CMK (cell line): ENCODE measurements at regions not wholly inside any gene's neighbourhood (a gene's known extent, or its start where the extent isn't known, plus 50 kb on each side); places are given as distances from the start of the nearest gene placed in this dataset.

Source experiments
- DNase-seq: peaks from one replicate; pipeline ENCODE4 v3.0.0-alpha.2; 2010; ENCODE audit warnings: low read depth

DNA sequence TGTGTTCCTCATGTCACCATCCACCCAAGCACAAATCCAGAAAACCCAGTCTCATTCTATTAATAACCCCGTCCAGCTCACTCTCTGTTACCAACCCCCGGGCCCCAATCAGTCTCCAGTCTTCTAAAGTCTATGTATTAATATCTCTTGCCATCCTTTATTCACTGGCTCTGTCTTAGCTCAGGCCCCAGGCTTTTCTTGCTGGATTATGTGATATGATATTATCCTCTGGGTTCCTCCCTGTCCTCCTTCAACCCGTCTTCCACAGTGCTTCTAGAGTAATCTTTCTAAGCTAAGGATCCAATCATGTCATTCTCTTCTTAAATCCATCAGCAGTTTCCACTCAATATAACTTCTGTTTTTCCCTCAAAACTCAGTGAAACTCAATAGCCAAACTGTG, 240.5 kb upstream of the OSR1 start:
- no peak for DNase-seq

DNA sequence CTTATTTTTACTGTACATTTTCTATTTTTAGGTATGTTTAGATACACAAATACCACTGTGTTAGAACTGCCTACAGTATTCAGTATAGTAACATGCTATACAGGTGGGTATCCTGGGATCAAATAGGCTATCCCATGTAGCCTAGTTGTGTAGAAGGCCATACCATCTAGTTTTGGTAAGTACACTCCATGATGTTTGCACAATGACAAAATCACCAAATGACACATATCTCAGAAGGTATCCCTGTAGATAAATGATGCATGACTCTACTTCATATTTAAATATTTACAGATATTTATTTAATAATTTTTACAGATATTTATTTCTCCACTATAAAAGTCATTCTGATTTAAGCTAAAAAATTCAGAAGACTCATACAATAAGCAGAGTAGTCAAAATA, 233.8 kb upstream of the OSR1 start:
- no peak for DNase-seq

DNA sequence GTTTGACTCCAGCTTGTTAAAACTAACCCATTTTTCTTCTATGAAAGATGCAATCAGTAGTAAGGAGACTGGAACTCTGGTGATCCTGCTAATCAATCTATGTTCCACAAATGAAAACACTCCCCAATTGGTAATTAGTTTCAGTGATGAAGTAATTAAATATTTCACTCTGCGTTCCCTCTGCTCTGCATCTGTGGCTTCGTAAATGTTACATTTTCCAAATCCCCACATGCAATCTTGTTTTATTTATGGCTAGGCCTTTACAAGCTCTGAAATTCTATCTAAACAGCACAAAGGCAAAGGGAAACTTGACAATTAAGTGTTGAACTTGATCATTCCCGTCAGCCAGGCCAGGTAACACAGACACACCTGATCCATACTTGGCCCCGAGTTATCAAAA, 231.4 kb upstream of the OSR1 start:
- DNase-seq = no peak

DNA sequence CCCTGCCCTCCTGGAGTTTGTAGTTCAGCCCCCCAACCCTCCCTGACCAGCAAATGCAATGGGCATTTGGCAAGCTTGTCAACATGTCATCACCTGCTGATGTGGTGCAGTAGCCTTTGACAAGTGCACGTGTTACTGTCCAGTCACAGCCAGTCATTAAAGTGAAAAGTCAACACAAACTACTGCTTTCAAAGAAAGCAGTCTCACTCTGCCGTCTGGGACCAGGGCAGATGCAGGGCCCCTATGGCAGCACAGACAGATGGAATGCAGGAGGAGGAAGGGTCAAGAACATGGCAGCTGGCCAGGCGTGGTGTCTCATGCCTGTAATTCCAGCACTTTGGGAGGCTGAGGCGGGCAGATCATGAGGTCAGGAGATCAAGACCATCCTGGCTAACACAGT, 222.4 kb upstream of the OSR1 start:
- no peak for DNase-seq

DNA sequence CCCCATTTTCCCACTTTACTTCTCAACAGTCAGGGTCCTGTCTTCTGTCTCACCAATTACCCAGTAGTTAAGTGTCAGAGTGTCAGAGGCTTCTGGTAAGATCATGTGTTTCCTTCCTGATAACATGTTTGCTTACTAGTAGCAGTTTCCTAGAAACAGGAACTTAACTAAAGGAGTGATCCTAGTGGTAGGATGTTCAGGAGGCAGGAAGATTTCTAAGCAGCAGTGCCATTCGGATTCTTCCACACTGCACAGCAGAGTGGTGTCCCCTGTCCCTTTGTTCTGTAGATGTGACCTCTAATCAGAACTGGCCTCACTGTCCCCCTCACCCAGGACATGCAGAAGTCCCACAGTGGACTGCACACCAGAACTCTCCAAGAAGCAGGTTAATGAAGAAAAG, 221.8 kb upstream of the OSR1 start:
- no peak for DNase-seq

DNA sequence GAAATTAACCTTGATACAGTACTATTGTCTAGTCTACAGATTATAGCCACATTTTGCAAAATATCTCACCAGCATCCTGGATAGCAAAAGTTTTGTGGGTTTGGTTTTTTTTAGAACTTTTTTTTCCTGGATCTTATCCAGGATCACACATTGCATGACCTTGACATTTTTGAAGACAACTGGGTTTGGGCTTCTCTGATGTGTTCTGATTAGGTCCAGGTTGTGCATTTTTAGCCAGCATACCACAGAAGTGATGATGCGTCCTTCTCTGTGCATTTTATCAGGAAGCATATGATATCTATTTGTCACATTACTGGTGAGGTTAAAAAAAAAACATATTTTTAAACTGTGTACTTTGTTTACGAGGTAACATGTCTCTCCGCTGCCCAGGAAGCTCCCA, 221.0 kb upstream of the OSR1 start:
- no peak for DNase-seq

DNA sequence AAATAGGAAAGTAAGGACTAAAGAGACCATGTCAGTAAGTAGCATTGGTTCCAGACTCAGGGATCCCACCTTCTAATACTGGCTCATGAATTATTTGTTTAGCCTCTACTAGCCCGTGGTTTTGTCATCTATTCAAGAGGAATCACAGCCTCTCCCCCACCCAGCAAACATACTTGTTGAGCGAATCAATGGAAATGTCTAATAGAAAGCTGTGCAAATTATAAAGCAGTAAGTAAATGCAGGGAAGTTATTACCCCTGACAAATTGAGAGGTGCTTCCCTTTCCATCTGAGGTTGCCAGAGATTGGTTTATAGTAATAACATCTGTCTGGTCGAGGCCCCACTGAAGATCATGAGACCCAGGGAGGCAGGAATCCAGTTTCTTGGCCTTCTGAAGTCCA, 219.3 kb upstream of the OSR1 start:
- no peak for DNase-seq

DNA sequence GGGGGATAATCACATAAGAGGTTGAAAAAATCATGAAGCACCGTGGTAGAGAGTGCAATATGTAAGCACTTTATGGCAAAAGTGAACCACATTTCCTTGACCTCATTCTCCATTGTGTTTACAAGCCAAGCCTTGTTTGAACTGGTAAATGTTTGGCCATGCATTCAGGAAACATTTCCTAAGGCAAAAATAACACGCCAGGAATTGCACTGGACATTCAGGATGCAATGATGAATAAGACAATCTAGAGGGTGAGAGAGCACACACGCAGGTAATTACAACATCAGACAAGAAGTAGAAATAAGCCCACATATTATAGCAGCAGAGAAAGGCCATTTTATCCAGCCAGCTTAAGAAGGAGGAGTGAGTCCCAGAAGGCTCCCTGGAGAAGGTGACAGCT, 218.0 kb upstream of the OSR1 start:
- no peak for DNase-seq

DNA sequence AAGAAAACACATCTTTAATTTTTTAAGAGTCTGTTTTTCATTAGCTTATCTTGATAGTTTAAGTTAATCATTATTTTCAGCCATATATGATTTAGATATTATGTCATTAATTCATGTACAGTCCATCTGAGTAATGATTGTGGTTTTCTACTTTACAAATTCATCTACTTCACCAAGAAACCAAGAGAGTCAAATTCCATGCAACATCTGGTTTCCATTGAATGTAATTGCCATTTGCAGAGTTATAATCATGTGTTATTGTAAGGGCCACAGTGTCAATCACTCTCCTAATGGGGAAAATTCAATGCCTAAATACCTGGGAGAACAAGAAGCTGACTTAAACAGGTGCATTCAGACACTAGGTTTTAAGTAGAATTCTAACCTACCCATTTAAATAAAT, 217.2 kb upstream of the OSR1 start:
- no peak for DNase-seq

DNA sequence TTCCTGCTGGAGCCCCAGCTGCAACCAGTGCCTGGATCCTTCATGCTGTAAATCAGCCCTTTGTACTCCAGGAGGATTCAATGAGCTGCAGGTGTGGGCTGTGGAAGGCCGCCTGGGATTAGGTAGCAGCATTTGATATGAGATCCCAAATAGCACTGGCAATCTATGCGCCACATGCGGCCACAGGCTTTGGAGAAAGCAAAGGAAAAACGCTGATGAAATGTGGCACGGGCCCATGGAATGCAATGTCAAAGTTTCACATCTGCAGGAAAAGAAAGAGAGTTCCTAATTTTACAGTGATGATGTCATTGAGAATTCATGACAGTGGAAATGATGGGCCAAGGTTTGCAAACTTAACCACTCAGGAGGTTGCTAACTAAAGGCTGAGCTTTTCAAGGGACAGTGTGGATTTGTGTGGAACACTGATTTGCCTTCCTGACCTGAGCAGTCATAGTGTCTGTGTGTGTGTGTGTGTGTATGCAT, 216.4 kb upstream of the OSR1 start:
- no peak for DNase-seq

DNA sequence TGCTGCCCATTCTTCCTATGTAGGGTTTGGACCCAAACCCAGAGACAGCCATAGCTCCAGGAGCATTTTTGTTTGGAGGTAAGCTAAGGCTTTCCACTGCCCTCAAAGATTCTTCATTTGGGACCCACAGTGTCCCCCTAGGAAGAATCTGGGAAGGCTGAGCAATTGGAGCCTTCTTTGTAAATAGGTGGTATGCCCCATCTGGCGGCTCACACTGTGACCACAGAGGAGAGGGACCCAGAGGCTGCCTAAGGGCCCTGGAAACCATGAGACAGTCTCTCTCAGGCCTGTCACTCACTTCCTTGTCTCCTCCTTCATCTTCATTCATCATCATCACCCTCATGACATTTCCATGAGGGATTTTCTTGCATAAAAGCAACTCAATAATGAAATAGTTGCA, 215.4 kb upstream of the OSR1 start:
- DNase-seq = no peak

DNA sequence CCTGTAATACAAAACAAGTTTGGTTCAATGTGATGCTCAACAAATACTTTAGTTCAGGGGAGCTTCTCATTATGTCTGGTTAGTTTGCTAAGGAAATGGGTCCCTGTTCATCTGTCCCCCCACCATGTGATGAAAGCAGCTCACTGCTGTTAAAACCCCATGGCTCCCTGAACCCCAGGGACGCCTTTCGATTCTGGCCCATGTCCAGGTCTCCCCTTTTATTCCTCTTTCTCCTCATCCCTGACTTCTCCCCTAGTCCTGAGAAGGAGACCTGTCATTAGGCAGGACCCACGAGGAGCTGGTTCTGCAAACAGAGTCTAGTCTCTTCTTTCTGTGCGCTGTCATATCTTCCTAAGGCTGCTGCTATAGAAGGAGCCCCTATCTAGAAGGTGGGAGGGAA, 213.3 kb upstream of the OSR1 start:
- DNase-seq = no peak

DNA sequence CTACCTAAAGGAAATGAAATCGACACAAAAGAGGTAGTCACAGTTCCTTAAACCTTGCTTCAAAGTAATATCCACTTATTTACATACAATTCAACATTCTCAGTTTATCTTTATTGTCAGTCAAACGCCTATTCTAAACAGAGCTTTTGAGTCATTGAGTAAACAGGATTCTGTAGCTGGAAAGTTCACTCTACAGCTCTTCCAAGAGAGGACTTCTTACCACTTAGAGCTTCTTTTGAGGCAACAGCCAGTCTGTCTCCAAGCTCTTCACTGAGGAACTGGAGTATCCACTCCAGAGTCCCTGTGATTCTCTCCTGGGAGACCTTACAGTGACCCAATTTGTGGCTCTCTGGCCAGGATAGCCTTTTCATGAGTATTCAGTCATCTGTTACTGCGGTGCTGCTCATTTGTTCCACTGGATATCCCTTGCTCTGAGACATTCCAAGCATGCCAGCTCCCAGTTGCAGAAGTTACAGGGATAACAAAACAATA, 210.9 kb upstream of the OSR1 start:
- no peak for DNase-seq

DNA sequence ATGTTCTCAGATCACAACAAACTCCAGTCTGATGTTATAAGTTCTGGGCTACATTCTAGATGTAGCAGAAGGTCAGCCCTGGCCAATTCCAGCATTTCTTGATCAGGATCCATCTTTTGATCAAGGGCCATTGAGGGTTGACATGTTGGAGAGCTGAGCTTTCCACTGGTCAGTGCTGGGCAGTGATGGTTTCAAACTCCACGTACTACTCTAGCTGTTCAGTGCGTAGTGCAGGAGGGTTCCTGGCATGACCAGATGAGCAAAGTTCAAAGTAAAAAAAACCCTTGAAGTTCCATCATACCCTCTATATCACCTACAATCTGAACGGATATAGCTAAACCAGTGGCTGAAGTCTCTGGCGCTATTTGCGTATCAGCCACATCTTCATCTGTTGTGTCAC, 210.4 kb upstream of the OSR1 start:
- no peak for DNase-seq

DNA sequence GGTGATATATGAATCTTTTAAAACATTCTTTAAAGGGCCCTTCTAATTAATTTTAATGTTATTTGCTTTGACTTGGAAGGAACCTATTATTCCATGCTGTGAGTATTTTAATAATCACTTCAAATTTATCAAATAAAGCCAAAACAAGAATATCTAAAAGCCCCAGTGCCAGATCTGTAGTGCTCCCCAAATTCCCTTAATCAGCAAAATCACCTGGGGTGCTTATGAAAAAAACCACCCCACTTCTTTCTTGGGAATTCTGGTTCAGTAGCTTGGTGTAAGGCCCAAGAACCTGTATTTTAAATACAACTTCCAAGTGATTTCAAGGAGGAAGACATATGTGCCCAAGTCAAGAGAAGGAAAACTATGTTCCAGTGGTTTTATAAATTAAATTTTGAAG, 202.4 kb upstream of the OSR1 start:
- no peak for DNase-seq

DNA sequence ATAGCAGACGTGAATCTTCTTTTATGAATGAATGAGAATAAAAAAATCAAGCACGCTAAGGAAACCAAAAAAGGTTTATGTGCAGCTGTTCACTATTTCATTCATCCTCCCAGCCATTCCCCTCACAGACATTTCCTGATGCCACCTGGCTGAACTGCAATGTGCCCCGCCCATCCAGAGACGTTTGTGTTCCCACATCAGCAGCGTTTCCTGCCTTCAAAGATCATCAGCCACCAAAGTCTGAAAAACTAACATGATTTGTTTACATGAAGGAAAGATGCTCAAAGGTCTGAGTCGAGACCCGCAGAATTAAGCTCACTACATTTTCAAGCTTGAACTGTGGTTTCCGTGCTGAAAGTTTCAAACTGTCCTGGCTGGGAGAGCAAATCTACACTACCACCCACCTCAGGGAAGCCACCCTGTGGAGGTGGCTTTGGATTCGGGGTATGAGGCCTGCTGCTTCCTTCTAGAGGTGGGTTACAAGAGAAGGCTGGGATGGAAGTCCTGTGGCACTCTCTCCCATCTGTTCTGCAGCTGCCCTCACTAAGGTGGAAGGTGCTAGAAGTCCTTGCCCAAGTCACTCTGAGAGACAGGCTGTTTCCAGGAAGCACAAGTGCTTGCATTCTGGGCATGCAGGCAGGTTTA, 201.3 kb upstream of the OSR1 start:
- DNase-seq = no peak

DNA sequence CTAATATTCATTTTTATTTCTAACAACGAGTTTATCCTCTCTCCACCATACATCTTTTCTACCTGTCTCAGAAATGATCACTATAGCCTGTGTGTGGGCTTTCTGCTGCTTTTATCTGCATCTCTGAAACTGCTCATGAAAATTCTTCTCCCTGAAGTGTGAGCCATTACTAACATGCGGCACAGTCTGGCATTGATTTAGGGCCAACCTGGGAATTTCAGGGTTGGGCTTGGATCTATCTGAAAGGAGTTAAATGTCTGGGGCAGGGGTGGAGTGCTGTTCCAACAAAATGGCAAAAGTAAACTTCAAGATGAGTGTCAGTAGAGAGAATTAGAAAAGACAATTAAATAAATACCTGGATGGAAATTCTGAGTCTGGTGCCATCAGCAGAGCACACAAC, 198.2 kb upstream of the OSR1 start:
- no peak for DNase-seq

DNA sequence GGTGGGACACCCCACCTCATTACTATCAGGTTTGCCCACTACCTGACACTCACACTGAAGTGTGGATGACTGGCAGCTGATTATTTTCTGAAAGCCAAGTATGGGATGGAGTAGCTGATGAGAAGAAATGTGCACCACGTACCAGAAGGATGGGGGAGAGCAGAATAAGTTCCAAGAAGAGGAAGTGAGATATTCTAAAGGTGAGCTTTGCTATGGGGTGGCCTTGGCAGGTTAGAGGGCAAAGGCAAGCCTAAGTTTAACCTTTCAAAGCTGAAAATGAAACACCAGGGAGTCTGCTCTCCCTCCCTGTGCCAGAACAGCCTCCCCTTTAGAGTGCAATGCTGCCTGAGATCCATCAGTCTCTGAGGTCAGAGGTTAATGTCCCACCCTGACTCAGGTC, 196.1 kb upstream of the OSR1 start:
- DNase-seq = no peak

DNA sequence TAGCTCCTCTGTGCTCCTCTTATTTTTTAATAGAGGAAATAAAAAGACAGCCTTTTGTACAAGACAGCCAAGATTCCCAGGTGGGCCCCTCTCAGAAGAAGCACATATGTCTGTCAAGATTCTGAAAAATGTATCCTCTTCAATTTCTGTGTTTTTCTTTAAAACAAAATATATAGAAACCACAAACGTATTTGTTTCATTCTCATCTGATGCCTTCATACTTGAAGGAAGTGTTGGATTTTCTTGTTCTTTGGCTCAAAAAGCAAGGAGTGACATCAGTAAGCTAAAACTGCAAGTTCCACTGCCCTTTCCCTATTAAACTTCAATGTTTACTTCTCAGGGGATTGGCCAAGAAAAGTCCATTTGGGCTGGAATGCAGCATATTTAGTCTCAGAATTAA, 193.8 kb upstream of the OSR1 start:
- no peak for DNase-seq

DNA sequence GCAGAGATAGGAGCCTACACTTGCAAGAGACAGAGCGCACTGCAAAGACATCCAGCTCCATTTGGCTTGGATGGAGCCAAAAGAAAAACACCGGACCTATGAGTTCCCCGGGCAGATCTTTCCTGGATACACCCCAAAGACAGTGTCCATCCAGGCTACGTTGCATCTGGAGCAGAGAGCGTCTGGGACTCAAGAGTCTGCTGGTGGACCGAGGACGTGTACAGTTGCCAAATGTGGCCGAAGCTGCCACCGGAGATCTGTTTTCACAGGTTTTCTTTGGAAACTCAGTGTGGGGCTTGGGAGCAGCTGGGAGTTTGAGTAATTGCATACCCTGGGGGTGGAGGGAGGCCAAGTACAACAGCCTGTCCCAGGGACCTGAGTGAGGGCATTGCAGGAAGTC, 192.3 kb upstream of the OSR1 start:
- no peak for DNase-seq

DNA sequence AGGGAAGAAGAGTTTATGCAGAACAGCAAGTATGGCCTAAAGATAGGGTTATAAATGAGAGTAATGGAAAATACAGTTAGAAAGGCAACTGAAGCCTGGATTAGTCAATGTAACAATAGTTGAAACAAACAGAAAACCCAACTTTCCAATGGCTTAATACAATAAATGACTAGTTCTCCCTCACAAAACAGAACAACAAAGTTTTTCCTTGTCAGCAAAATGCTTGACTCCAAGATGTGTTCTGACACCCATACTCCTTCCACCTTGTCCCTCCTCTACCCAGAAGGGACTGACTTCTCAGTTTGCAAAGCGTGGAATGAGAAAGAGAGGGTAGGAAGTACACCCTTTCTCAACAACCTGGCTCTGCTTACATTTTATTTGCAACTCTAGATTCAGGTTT, 191.4 kb upstream of the OSR1 start:
- DNase-seq = no peak

DNA sequence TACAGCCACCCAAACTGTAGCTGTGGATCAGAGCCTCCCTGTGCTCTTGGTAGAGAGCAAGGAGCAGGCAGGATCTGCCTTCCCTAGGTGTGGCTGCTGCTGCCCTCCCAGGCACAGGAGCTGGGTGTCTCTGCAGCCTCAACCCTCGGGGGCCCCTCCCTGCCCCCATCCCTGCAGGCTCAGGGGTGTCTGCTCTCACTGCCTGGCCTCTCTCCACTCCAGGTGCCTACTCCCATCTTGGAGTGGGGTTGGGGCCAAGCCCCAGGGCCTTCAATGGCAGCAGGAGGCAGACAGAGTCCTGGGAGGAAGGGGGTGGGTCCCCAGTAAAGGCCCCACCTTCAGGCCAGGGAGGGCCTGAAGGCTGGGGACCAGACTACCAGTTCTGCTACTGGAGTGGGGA, 189.7 kb upstream of the OSR1 start:
- no peak for DNase-seq

DNA sequence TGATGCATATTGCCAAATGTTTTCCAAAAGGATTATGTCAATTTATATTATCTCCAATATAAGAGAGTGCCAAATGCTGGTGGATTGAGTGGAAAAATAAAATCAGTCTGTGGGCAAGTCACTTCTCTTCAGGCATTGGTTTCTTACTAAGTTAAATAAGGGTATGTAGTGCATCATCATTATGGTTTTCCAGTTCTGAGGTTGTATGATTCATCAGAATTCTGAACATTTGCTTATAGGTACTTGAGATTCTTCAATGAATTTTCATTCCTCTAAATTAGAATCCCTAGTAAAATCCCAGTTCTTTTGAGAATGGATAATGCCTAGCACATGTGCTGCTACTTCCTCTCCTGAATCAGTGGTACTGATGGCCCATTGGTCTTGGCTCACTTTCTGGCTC, 188.9 kb upstream of the OSR1 start:
- DNase-seq = no peak

DNA sequence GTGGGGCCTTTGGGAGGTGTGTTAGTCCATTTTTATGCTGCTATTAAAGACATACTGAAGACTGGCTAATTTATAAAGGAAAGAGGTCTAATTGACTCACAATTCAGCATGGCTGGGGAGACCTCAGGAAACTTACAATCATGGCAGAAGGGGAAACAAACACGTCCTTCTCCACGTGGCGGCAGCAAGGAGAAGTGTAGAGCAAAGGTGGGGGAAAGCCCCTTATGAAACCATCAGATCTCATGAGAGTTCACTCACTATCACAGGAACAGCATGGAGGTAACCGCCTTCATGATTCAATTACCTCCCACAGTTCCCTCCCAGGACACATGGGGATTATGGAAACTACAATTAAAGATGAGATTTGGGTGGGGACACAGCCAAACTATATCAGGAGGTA, 187.1 kb upstream of the OSR1 start:
- DNase-seq = no peak
